Gastroesophageal sphincter (tissue), 3 donors: ENCODE measurements at regions not wholly inside any gene's neighbourhood (a gene's known extent, or its start where the extent isn't known, plus 50 kb on each side); places are given as distances from the start of the nearest gene placed in this dataset.

Experiments used
- CTCF ChIP-seq, 4 experiments: fragments of 200-600 bp in 2 of 4; fragments of 450-650 bp in 2 of 4; sonication (generic) in 1 of 4; IDR thresholded peaks; one replicate each; pipeline ENCODE4 v1.5.1; 2017 to 2019; ENCODE audit warnings: antibody characterized with exemption in 4 of 4, mild to moderate bottlenecking in 2 of 4, moderate library complexity in 2 of 4
- EP300 ChIP-seq: sonication (generic); formaldehyde crosslinking; IDR thresholded peaks from one replicate; pipeline ENCODE4 v1.6.1; 2017; ENCODE audit warnings: antibody characterized with exemption, mild to moderate bottlenecking
- POLR2A ChIP-seq, 2 donors: fragments of 450-650 bp; IDR thresholded peaks; one replicate each; pipeline ENCODE4 v1.6.1; 2017; ENCODE audit warnings: antibody characterized with exemption in 2 of 2, mild to moderate bottlenecking in 2 of 2, moderate library complexity in 1 of 2
- POLR2AphosphoS5 ChIP-seq: sonication (generic); formaldehyde crosslinking; IDR thresholded peaks from one replicate; pipeline ENCODE4 v1.6.1; 2017; ENCODE audit warnings: antibody characterized with exemption

- TF ChIP-seq CTCF (IDR thresholded peaks at IDR 0.05) (no peak), EP300 (no peak), POLR2AphosphoS5 (no peak), POLR2A (IDR thresholded peaks at IDR 0.05) (no peak)
Measured at GRCh38 chr6:14190929-14191224, 73.3 kb downstream of the CD83 start.
